HUES64 (cell line): ENCODE measurements at regions not wholly inside any gene's neighbourhood (a gene's known extent, or its start where the extent isn't known, plus 50 kb on each side); places are given as distances from the start of the nearest gene placed in this dataset.

Source experiments
- H3K27ac ChIP-seq: 2 replicates; pipeline ENCODE4 v1.7.0; 2013; ENCODE audit warnings: low read depth, low read length, inconsistent platforms
- H3K27me3 ChIP-seq: 2 replicates; pipeline ENCODE4 v1.6.1; 2013; ENCODE audit warnings: mild to moderate bottlenecking, low read length; ENCODE audit not compliant: insufficient read depth
- H3K36me3 ChIP-seq: 2 replicates; pipeline ENCODE4 v1.6.1; 2013; ENCODE audit warnings: mild to moderate bottlenecking, low read length; ENCODE audit not compliant: insufficient read depth
- H3K4me1 ChIP-seq: 2 replicates; pipeline ENCODE4 v1.6.1; 2013; ENCODE audit warnings: mild to moderate bottlenecking, low read length, moderate library complexity; ENCODE audit not compliant: insufficient read depth
- H3K4me3 ChIP-seq: 2 replicates; pipeline ENCODE4 v1.5.1; 2013; ENCODE audit warnings: mild to moderate bottlenecking, low read length, moderate library complexity
- H3K9ac ChIP-seq: 2 replicates; pipeline ENCODE4 v1.6.1; 2013; ENCODE audit warnings: mild to moderate bottlenecking, low read depth, low read length
- H3K9me3 ChIP-seq: 2 replicates; pipeline ENCODE4 v1.6.1; 2013; ENCODE audit warnings: low read depth, low read length; ENCODE audit not compliant: insufficient read depth
- whole genome bisulfite sequencing: fragments of 150-250, 120-280 bp; methylation state at CpG from one replicate; pipeline ENCODE4 v1.1.7; 2013; ENCODE audit warnings: missing lambda C conversion rate; 5-methylcytosine and 5-hydroxymethylcytosine counted together

DNA sequence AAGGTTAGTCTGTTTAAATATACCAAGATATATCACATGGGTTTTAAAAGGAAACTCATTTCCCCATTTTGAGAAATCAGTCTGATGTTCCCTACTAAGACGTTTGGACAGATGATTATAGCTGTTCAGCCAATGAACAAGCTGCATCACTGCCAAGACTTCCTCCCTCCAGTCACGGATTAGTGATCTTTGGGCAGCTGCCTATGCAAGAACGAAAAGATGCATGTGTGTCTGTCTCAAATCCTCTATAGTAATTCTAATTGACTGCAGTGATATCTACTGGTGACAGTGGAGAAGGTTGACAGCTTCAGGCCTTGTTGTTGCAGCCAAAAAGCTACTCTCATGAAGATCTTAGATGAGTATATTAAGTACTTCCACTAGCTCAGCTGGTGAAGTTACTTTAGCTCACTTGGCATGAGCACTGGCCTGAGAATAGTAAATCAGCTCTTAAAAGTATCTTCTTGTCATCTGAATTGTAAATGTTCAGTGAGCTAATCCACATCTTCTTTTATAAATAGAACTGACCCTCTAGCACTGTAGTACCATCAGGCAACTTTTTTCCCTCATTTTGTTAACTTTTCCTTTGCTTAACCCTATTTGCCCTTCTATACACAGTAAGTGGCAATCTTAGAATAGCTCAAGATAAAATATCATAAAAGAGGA lies 134.5 kb upstream of the PCDH10 start:
- H3K36me3 ChIP-seq: no peaks in the 10 kb centered on the region
- H3K27me3 ChIP-seq: no peaks in the 10 kb centered on the region
- no peaks in the 10 kb centered on the region for H3K4me1 ChIP-seq
- no peak overlapping the region for H3K27ac ChIP-seq
- no peaks in the 10 kb centered on the region for H3K9me3 ChIP-seq
- no peak overlapping the region for H3K9ac ChIP-seq
- no peak overlapping the region for H3K4me3 ChIP-seq
- WGBS: 93% methylated on average over 3 of the region's 3 CpGs

GRCh38 chr4:133045288-133045687 lies 103.8 kb upstream of the PCDH10 start:
- H3K4me3 ChIP-seq: no peak overlapping the region
- 86% methylated on average over 1 of the region's 1 CpG for WGBS
- no peaks in the 10 kb centered on the region for H3K36me3 ChIP-seq
- H3K27ac ChIP-seq: no peak overlapping the region
- H3K9ac ChIP-seq: no peak overlapping the region
- no peaks in the 10 kb centered on the region for H3K27me3 ChIP-seq
- no peaks in the 10 kb centered on the region for H3K4me1 ChIP-seq
- H3K9me3 ChIP-seq: no peaks in the 10 kb centered on the region

DNA sequence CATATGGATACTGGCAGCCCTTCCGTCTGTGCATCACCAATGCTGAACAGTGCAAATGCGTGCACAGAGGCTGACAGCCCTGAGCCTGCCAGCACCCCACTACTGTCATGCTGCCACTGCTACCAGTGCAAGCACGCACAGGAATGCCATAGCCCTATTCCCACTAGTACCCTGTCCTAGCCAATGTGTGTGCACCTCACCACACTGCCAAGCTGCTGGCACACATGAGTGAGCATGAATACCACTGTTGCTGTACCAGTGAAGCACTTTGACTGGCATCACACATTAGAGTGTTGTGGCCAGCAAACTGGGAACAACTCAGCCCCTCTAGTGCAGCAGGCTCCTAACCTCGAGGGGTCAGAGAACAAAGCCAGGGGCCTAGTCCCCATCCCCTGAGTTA lies 102.9 kb upstream of the PCDH10 start:
- no peak overlapping the region for H3K9ac ChIP-seq
- H3K4me3 ChIP-seq: no peak overlapping the region
- H3K27ac ChIP-seq: no peak overlapping the region
- no peaks in the 10 kb centered on the region for H3K27me3 ChIP-seq
- WGBS: 93% methylated on average over 4 of the region's 4 CpGs
- H3K9me3 ChIP-seq: no peaks in the 10 kb centered on the region
- no peaks in the 10 kb centered on the region for H3K4me1 ChIP-seq
- H3K36me3 ChIP-seq: no peaks in the 10 kb centered on the region

- H3K4me1 ChIP-seq: no peaks in the 10 kb centered on the region
- H3K36me3 ChIP-seq: no peaks in the 10 kb centered on the region
- 88% methylated on average over 2 of the region's 2 CpGs for WGBS
- no peak overlapping the region for H3K9ac ChIP-seq
- no peak overlapping the region for H3K4me3 ChIP-seq
- H3K27me3 ChIP-seq: no peaks in the 10 kb centered on the region
- H3K27ac ChIP-seq: no peak overlapping the region
- H3K9me3 ChIP-seq: no peaks in the 10 kb centered on the region
Observed at GRCh38 chr4:133058701-133059100, 90.4 kb upstream of the PCDH10 start.

- H3K27ac ChIP-seq: no peak overlapping the region
- H3K9me3 ChIP-seq: no peaks in the 10 kb centered on the region
- H3K9ac ChIP-seq: no peak overlapping the region
- no peak overlapping the region for H3K4me3 ChIP-seq
- H3K27me3 ChIP-seq: no peaks in the 10 kb centered on the region
- WGBS: 95% methylated on average over 7 of the region's 7 CpGs
- no peaks in the 10 kb centered on the region for H3K36me3 ChIP-seq
- no peaks in the 10 kb centered on the region for H3K4me1 ChIP-seq
Observed at GRCh38 chr4:133059117-133059516, 90.0 kb upstream of the PCDH10 start.

DNA sequence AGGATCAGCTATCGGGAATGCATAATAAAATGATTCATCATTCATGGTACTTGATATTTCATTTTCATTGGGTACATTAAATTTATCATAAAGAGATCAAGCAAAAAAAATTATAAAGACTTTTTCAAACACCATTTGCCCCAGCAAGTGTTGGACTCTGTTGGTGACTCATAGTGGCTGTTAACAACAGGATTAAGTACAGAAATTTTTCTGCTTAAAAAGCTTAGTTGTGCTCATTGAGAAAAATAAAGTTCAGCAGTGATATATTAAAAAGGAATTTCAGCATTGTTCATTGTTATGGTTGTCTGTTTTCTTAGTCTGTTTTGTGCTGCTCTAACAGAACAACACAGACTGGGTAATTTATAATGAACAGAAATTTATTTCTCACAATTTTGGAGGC lies 86.2 kb upstream of the PCDH10 start:
- H3K4me3 ChIP-seq: no peak overlapping the region
- no peak overlapping the region for H3K27ac ChIP-seq
- H3K9me3 ChIP-seq: no peaks in the 10 kb centered on the region
- no peaks in the 10 kb centered on the region for H3K36me3 ChIP-seq
- H3K9ac ChIP-seq: no peak overlapping the region
- no CpG with 5 or more reads among the region's 1 CpG for WGBS
- H3K4me1 ChIP-seq: no peaks in the 10 kb centered on the region
- no peaks in the 10 kb centered on the region for H3K27me3 ChIP-seq

GRCh38 chr4:133068083-133068482 lies 81.0 kb upstream of the PCDH10 start:
- H3K9ac ChIP-seq: no peak overlapping the region
- WGBS: 90% methylated on average over 2 of the region's 2 CpGs
- no peaks in the 10 kb centered on the region for H3K4me1 ChIP-seq

GRCh38 chr4:133081246-133081645 lies 67.8 kb upstream of the PCDH10 start:
- H3K9ac ChIP-seq: no peak overlapping the region
- no peaks in the 10 kb centered on the region for H3K27me3 ChIP-seq
- no peaks in the 10 kb centered on the region for H3K36me3 ChIP-seq
- 95% methylated on average over 2 of the region's 2 CpGs for WGBS
- H3K27ac ChIP-seq: no peak overlapping the region
- peaks cover 3% of the 10 kb centered on the region; the same call in 1 of the 2 replicates for H3K9me3 ChIP-seq
- no peak overlapping the region for H3K4me3 ChIP-seq
- no peaks in the 10 kb centered on the region for H3K4me1 ChIP-seq

More at GRCh38 chr4:133068083-133068482, 81.0 kb upstream of the PCDH10 start:
- H3K36me3 ChIP-seq: no peaks in the 10 kb centered on the region
- H3K27me3 ChIP-seq: no peaks in the 10 kb centered on the region
- peaks cover 13% of the 10 kb centered on the region; the same call in 1 of the 2 replicates for H3K9me3 ChIP-seq
- no peak overlapping the region for H3K4me3 ChIP-seq
- no peak overlapping the region for H3K27ac ChIP-seq

GRCh38 chr4:133084421-133084820 lies 64.7 kb upstream of the PCDH10 start:
- H3K9me3 ChIP-seq: no peaks in the 10 kb centered on the region
- WGBS: 93% methylated on average over 1 of the region's 1 CpG

GRCh38 chr4:133095591-133095990 lies 53.5 kb upstream of the PCDH10 start:
- Histone ChIP-seq H3K27me3 (no peaks in the 10 kb centered on the region), H3K36me3 (no peaks in the 10 kb centered on the region), H3K27ac (no peak overlapping the region), H3K4me3 (no peak overlapping the region), H3K9me3 (no peaks in the 10 kb centered on the region), H3K9ac (no peak overlapping the region), H3K4me1 (peaks cover 19% of the 10 kb centered on the region)
- WGBS: 95% methylated on average over 2 of the region's 2 CpGs

More at GRCh38 chr4:133084421-133084820, 64.7 kb upstream of the PCDH10 start:
- no peaks in the 10 kb centered on the region for H3K4me1 ChIP-seq
- no peak overlapping the region for H3K27ac ChIP-seq
- H3K27me3 ChIP-seq: no peaks in the 10 kb centered on the region
- no peaks in the 10 kb centered on the region for H3K36me3 ChIP-seq
- no peak overlapping the region for H3K9ac ChIP-seq
- H3K4me3 ChIP-seq: no peak overlapping the region

- Histone ChIP-seq H3K27ac (peak overlapping the region; percentile 72; the same call in 1 of the 2 replicates), H3K36me3 (no peaks in the 10 kb centered on the region), H3K9me3 (no peaks in the 10 kb centered on the region), H3K9ac (no peak overlapping the region), H3K4me3 (no peak overlapping the region), H3K4me1 (peaks cover 24% of the 10 kb centered on the region), H3K27me3 (no peaks in the 10 kb centered on the region)
- no CpG with 5 or more reads among the region's 1 CpG for WGBS
Observed at GRCh38 chr4:133096972-133097371, 52.1 kb upstream of the PCDH10 start.
